GM23338 (cell line): ENCODE measurements at regions not wholly inside any gene's neighbourhood (a gene's known extent, or its start where the extent isn't known, plus 50 kb on each side); places are given as distances from the start of the nearest gene placed in this dataset.

Experiments
- ATAC-seq: fragments of 200-7000 bp; cut with Tn5 transposase; 3 replicates; pipeline ENCODE4 v1.9.1; 2020
- DNase-seq: peaks from one replicate; pipeline ENCODE4 v3.0.0-alpha.2; 2015; ENCODE audit warnings: low spot score
- H2AFZ ChIP-seq: fragments of 200-600 bp; sonication (generic); 2 replicates; pipeline ENCODE4 v1.8.0; 2016; ENCODE audit warnings: antibody characterized with exemption, mild to moderate bottlenecking, moderate library complexity
- H3F3A ChIP-seq: fragments of 200-600 bp; sonication (generic); replicated peaks from 2 replicates; pipeline ENCODE4 v1.8.0; 2017; ENCODE audit warnings: antibody characterized with exemption, mixed run types, low read depth
- H3K27ac ChIP-seq: fragments of 200-600 bp; sonication (generic); 2 replicates; pipeline ENCODE4 v1.6.1; 2016; ENCODE audit warnings: low read depth
- H3K27me3 ChIP-seq: fragments of 200-600 bp; sonication (generic); 2 replicates; pipeline ENCODE4 v1.8.0; 2016; ENCODE audit warnings: mild to moderate bottlenecking, mixed run types, moderate library complexity; ENCODE audit not compliant: insufficient read depth
- H3K36me3 ChIP-seq: fragments of 200-600 bp; sonication (generic); 2 replicates; pipeline ENCODE4 v1.8.0; 2016; ENCODE audit warnings: mild to moderate bottlenecking; ENCODE audit not compliant: insufficient read depth
- H3K4me1 ChIP-seq: fragments of 200-600 bp; sonication (generic); 2 replicates; pipeline ENCODE4 v1.8.0; 2016; ENCODE audit warnings: mild to moderate bottlenecking, moderate library complexity; ENCODE audit not compliant: insufficient read depth
- H3K4me2 ChIP-seq: fragments of 200-600 bp; sonication (generic); 2 replicates; pipeline ENCODE4 v1.7.1; 2017; ENCODE audit warnings: mixed run types
- H3K4me3 ChIP-seq: fragments of 200-600 bp; sonication (generic); 2 replicates; pipeline ENCODE4 v1.6.1; 2016; ENCODE audit warnings: mixed run types
- H3K79me2 ChIP-seq: fragments of 200-600 bp; sonication (generic); replicated peaks from 2 replicates; pipeline ENCODE4 v1.8.0; 2017; ENCODE audit warnings: mild to moderate bottlenecking; ENCODE audit not compliant: insufficient read depth
- H3K9me2 ChIP-seq: fragments of 200-600 bp; sonication (generic); 2 replicates; pipeline ENCODE4 v1.8.0; 2017; ENCODE audit not compliant: insufficient read depth
- H4K20me1 ChIP-seq: fragments of 200-600 bp; sonication (generic); replicated peaks from 2 replicates; pipeline ENCODE4 v1.8.0; 2017; ENCODE audit warnings: mild to moderate bottlenecking; ENCODE audit not compliant: insufficient read depth
- H3K27ac Mint-ChIP-seq: 2 replicates; pipeline ENCODE4 v1.8.0; 2020; ENCODE audit warnings: inconsistent platforms, mild to moderate bottlenecking, moderate library complexity, mixed read lengths
- H3K27me3 Mint-ChIP-seq: 3 replicates; pipeline ENCODE4 v1.8.0; 2022; ENCODE audit warnings: low read depth, mild to moderate bottlenecking, moderate library complexity, mixed read lengths, inconsistent platforms; ENCODE audit not compliant: insufficient read depth, poor library complexity
- H3K36me3 Mint-ChIP-seq: 3 replicates; pipeline ENCODE4 v1.8.0; 2021; ENCODE audit warnings: low read depth, mild to moderate bottlenecking, inconsistent platforms, moderate library complexity, mixed read lengths
- H3K4me1 Mint-ChIP-seq: 3 replicates; pipeline ENCODE4 v1.8.0; 2020; ENCODE audit warnings: mild to moderate bottlenecking, inconsistent platforms, mixed read lengths
- H3K4me3 Mint-ChIP-seq: 3 replicates; pipeline ENCODE4 v1.8.0; 2021; ENCODE audit warnings: moderate library complexity, mild to moderate bottlenecking, inconsistent platforms, mixed read lengths
- H3K9me3 Mint-ChIP-seq: 3 replicates; pipeline ENCODE4 v1.8.0; 2020; ENCODE audit warnings: moderate library complexity, mild to moderate bottlenecking, inconsistent platforms, mixed read lengths
- CREB1 ChIP-seq: fragments of 250-450 bp; sonication (Bioruptor Pico); IDR thresholded peaks from 2 replicates; pipeline ENCODE4 v1.5.0; 2020; ENCODE audit warnings: low read depth, mild to moderate bottlenecking, moderate library complexity
- CTCF ChIP-seq, 2 experiments: fragments of 200-600 bp in 1 of 2; sonication (generic) in 1 of 2; conservative IDR thresholded peaks; 2 replicates each; pipeline versions ENCODE4 v1.5.1 to v1.6.1; 2016 to 2017; ENCODE audit warnings: antibody characterized with exemption in 2 of 2, low read depth in 2 of 2, mild to moderate bottlenecking in 2 of 2, moderate library complexity in 1 of 2
- EZH2 ChIP-seq: fragments of 200-600 bp; sonication (generic); IDR thresholded peaks from one replicate; pipeline ENCODE4 v1.8.0; 2017; ENCODE audit warnings: antibody characterized with exemption, mild to moderate bottlenecking, low read depth; ENCODE audit not compliant: unreplicated experiment
- EZH2phosphoT487 ChIP-seq: fragments of 200-600 bp; sonication (generic); IDR thresholded peaks from one replicate; pipeline ENCODE4 v1.8.1; 2018; ENCODE audit warnings: antibody characterized with exemption; ENCODE audit not compliant: unreplicated experiment
- JUNB ChIP-seq: IDR thresholded peaks from one replicate; pipeline ENCODE4 v1.6.1; 2016; ENCODE audit warnings: antibody characterized with exemption; ENCODE audit not compliant: unreplicated experiment
- NANOG ChIP-seq: IDR thresholded peaks from 2 replicates; pipeline ENCODE4 v1.6.1; 2016; ENCODE audit warnings: antibody characterized with exemption, borderline replicate concordance
- POLR2AphosphoS5 ChIP-seq: IDR thresholded peaks from 2 replicates; pipeline ENCODE4 v1.6.1; 2016; ENCODE audit warnings: antibody characterized with exemption, low read depth
- STAT1 ChIP-seq: IDR thresholded peaks from one replicate; pipeline ENCODE4 v1.6.1; 2016; ENCODE audit warnings: antibody characterized with exemption; ENCODE audit not compliant: unreplicated experiment
- ZNF114 ChIP-seq: fragments of 250-450 bp; sonication (Bioruptor Pico); IDR thresholded peaks from 2 replicates; pipeline ENCODE4 v1.5.0; 2020; ENCODE audit warnings: mild to moderate bottlenecking, moderate library complexity
- ZNF331 ChIP-seq: fragments of 250-450 bp; sonication (Bioruptor Pico); IDR thresholded peaks from 2 replicates; pipeline ENCODE4 v1.5.0; 2020; ENCODE audit warnings: low read depth, mild to moderate bottlenecking, moderate library complexity
- TF ChIP-seq, protein P1 (sequence below): IDR thresholded peaks from one replicate; pipeline ENCODE4 v1.6.1; 2018; ENCODE audit warnings: antibody characterized with exemption; ENCODE audit not compliant: unreplicated experiment
- TF ChIP-seq, protein P2 (sequence below): IDR thresholded peaks from 2 replicates; pipeline ENCODE4 v1.6.1; 2016; ENCODE audit warnings: antibody characterized with exemption
- TF ChIP-seq, protein P3 (sequence below): fragments of 250-450 bp; sonication (Bioruptor Pico); IDR thresholded peaks from 2 replicates; pipeline ENCODE4 v1.5.0; 2020; ENCODE audit warnings: mild to moderate bottlenecking, moderate library complexity

GRCh38 chr4:147136310-147136709, 190.6 kb upstream of the TTC29 start:
- peaks cover 5% of the 10 kb centered on the region for H3K27me3 Mint-ChIP-seq
- H3K9me3 Mint-ChIP-seq = no peaks in the 10 kb centered on the region; the same call in 2 of the 3 replicates
- DNase-seq = no peak
- Histone ChIP-seq H3K4me3 (no peak overlapping the region), H2AFZ (no peak overlapping the region), H3K4me2 (no peak overlapping the region), H4K20me1 (no peaks in the 10 kb centered on the region; the same call in 1 of the 2 replicates), H3K36me3 (no peaks in the 10 kb centered on the region), H3K9me2 (0 out of 2 replicates have a peak, but pooled peaks cover 3% of the 10 kb centered on the region), H3K4me1 (no peaks in the 10 kb centered on the region), H3F3A (no peaks in the 10 kb centered on the region), H3K27ac (no peak overlapping the region), H3K27me3 (no peaks in the 10 kb centered on the region), H3K79me2 (no peaks in the 10 kb centered on the region)
- TF ChIP-seq STAT1 = no peak
- no peak for TF ChIP-seq JUNB
- no peak for TF ChIP-seq ZNF114
- TF ChIP-seq EZH2 = no peak
- TF ChIP-seq, protein P1, sequence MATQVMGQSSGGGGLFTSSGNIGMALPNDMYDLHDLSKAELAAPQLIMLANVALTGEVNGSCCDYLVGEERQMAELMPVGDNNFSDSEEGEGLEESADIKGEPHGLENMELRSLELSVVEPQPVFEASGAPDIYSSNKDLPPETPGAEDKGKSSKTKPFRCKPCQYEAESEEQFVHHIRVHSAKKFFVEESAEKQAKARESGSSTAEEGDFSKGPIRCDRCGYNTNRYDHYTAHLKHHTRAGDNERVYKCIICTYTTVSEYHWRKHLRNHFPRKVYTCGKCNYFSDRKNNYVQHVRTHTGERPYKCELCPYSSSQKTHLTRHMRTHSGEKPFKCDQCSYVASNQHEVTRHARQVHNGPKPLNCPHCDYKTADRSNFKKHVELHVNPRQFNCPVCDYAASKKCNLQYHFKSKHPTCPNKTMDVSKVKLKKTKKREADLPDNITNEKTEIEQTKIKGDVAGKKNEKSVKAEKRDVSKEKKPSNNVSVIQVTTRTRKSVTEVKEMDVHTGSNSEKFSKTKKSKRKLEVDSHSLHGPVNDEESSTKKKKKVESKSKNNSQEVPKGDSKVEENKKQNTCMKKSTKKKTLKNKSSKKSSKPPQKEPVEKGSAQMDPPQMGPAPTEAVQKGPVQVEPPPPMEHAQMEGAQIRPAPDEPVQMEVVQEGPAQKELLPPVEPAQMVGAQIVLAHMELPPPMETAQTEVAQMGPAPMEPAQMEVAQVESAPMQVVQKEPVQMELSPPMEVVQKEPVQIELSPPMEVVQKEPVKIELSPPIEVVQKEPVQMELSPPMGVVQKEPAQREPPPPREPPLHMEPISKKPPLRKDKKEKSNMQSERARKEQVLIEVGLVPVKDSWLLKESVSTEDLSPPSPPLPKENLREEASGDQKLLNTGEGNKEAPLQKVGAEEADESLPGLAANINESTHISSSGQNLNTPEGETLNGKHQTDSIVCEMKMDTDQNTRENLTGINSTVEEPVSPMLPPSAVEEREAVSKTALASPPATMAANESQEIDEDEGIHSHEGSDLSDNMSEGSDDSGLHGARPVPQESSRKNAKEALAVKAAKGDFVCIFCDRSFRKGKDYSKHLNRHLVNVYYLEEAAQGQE = no peak
- no peak for TF ChIP-seq CREB1 (CRISPR knock-in tag)
- TF ChIP-seq, protein P2, sequence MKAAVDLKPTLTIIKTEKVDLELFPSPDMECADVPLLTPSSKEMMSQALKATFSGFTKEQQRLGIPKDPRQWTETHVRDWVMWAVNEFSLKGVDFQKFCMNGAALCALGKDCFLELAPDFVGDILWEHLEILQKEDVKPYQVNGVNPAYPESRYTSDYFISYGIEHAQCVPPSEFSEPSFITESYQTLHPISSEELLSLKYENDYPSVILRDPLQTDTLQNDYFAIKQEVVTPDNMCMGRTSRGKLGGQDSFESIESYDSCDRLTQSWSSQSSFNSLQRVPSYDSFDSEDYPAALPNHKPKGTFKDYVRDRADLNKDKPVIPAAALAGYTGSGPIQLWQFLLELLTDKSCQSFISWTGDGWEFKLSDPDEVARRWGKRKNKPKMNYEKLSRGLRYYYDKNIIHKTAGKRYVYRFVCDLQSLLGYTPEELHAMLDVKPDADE = no peak
- TF ChIP-seq EZH2phosphoT487 = no peak
- TF ChIP-seq POLR2AphosphoS5 = no peak
- no peak for TF ChIP-seq ZNF331 (CRISPR knock-in tag)
- TF ChIP-seq, protein P3, sequence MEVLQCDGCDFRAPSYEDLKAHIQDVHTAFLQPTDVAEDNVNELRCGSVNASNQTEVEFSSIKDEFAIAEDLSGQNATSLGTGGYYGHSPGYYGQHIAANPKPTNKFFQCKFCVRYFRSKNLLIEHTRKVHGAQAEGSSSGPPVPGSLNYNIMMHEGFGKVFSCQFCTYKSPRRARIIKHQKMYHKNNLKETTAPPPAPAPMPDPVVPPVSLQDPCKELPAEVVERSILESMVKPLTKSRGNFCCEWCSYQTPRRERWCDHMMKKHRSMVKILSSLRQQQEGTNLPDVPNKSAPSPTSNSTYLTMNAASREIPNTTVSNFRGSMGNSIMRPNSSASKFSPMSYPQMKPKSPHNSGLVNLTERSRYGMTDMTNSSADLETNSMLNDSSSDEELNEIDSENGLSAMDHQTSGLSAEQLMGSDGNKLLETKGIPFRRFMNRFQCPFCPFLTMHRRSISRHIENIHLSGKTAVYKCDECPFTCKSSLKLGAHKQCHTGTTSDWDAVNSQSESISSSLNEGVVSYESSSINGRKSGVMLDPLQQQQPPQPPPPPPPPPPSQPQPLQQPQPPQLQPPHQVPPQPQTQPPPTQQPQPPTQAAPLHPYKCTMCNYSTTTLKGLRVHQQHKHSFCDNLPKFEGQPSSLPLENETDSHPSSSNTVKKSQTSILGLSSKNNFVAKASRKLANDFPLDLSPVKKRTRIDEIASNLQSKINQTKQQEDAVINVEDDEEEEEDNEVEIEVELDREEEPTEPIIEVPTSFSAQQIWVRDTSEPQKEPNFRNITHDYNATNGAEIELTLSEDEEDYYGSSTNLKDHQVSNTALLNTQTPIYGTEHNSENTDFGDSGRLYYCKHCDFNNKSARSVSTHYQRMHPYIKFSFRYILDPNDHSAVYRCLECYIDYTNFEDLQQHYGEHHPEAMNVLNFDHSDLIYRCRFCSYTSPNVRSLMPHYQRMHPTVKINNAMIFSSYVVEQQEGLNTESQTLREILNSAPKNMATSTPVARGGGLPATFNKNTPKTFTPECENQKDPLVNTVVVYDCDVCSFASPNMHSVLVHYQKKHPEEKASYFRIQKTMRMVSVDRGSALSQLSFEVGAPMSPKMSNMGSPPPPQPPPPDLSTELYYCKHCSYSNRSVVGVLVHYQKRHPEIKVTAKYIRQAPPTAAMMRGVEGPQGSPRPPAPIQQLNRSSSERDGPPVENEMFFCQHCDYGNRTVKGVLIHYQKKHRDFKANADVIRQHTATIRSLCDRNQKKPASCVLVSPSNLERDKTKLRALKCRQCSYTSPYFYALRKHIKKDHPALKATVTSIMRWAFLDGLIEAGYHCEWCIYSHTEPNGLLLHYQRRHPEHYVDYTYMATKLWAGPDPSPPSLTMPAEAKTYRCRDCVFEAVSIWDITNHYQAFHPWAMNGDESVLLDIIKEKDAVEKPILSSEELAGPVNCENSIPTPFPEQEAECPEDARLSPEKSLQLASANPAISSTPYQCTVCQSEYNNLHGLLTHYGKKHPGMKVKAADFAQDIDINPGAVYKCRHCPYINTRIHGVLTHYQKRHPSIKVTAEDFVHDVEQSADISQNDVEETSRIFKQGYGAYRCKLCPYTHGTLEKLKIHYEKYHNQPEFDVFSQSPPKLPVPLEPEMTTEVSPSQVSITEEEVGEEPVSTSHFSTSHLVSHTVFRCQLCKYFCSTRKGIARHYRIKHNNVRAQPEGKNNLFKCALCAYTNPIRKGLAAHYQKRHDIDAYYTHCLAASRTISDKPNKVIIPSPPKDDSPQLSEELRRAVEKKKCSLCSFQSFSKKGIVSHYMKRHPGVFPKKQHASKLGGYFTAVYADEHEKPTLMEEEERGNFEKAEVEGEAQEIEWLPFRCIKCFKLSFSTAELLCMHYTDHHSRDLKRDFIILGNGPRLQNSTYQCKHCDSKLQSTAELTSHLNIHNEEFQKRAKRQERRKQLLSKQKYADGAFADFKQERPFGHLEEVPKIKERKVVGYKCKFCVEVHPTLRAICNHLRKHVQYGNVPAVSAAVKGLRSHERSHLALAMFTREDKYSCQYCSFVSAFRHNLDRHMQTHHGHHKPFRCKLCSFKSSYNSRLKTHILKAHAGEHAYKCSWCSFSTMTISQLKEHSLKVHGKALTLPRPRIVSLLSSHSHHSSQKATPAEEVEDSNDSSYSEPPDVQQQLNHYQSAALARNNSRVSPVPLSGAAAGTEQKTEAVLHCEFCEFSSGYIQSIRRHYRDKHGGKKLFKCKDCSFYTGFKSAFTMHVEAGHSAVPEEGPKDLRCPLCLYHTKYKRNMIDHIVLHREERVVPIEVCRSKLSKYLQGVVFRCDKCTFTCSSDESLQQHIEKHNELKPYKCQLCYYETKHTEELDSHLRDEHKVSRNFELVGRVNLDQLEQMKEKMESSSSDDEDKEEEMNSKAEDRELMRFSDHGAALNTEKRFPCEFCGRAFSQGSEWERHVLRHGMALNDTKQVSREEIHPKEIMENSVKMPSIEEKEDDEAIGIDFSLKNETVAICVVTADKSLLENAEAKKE = no peak
- no peak for TF ChIP-seq NANOG
- TF ChIP-seq CTCF (conservative IDR thresholded peaks at IDR 0.05; ENCODE audit: low read depth in 2 of 2) = no peak
- no peak for ATAC-seq
- no peak overlapping the region for H3K27ac Mint-ChIP-seq
- no peaks in the 10 kb centered on the region for H3K36me3 Mint-ChIP-seq
- H3K4me1 Mint-ChIP-seq = peaks cover 7% of the 10 kb centered on the region
- H3K4me3 Mint-ChIP-seq = no peak overlapping the region
